ENCODE measurements at regions not wholly inside any gene's neighbourhood (a gene's known extent, or its start where the extent isn't known, plus 50 kb on each side); places are given as distances from the start of the nearest gene placed in this dataset.

- TF ChIP-seq CTCF (IDR thresholded peaks at IDR 0.05) = no peak
- TF ChIP-seq POLR2A (IDR thresholded peaks at IDR 0.05) = no peak
Measured at GRCh38 chr5:162752612-162753011, 684.8 kb upstream of the CCNG1 start.

All from adrenal gland (tissue), 5 donors.